GM18505 (cell line): ENCODE measurements at regions not wholly inside any gene's neighbourhood (a gene's known extent, or its start where the extent isn't known, plus 50 kb on each side); places are given as distances from the start of the nearest gene placed in this dataset.
A peak's percentile ranks its signal among the peaks of the same experiment; 100 is the strongest.

Experiments used
- ATAC-seq: cut with Tn5 transposase; IDR thresholded peaks from one replicate; pipeline ENCODE4 v1.9.1; 2021; ENCODE audit not compliant: unreplicated experiment
- POLR2A ChIP-seq: IDR thresholded peaks from 4 replicates; pipeline ENCODE4 v1.6.1; 2011; ENCODE audit warnings: borderline replicate concordance; ENCODE audit not compliant: insufficient read depth, insufficient read length; ENCODE audit errors: extremely low read depth

DNA sequence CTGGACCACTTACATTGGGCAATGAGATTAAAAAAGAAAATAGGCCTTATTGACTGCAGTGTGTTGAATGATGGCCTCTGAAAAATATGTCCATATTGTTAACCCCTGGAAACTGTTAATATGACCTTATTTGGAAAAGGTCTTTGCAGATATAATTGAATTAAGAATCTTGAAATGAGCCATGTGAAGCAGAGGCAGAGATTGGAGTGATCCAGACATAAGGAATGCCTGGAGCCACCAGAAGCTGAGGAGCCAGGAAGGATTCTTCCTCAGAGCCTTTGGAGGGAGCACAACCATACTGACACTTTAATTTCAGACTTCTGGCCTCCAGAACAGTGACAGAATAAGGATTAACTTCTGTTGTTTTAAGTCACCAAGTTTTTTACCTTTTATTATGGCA, 510.4 kb upstream of the AGTR1 start:
- no peak for ATAC-seq
- no peak for TF ChIP-seq POLR2A

DNA sequence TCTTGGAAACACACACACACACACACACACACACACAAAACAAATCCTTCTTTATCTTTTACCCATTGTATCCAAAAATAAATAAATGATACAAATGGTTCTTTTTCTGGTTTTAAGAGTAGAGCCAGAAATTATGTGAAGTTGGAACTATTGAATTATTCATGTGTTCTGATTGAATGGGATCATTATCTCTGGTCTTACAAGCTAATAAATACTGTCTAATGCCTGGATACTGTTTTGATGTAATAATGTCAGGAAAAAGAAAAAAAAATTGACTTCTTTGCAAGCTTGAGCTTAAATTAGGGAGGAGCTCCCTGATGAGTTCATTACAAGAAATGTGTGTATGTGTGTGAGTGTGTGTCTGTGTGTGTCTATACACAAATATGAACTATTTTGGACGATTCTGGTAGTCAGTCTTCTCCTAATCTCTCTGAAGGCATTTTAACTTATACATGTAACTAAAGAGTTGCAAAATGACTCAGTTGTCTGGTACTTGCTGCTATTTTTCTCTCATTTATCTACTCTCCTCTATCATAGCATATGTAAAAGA, 507.2 kb upstream of the AGTR1 start:
- TF ChIP-seq POLR2A = no peak

DNA sequence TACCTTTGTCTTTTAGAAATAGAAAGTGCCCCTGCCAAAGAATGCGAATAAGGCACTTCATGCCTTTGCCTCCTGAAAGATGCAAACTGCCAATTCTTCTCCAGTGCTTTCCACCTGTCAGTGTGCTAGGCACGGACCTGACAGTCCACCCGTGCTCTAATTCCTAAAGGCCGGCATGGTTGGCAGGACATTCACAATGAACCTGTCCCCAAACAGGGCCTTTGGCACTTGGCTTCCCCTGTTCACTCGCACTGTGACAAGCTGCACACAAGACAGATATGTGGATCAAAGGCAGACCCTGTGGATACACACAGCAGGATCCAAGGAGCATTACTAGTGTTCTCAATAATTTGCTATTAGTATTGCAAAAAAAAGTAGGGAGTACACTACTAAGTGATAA, 505.7 kb upstream of the AGTR1 start:
- TF ChIP-seq POLR2A = no peak
- no peak for ATAC-seq

More for the DNA sequence above, 507.2 kb upstream of the AGTR1 start:
- no peak for ATAC-seq

DNA sequence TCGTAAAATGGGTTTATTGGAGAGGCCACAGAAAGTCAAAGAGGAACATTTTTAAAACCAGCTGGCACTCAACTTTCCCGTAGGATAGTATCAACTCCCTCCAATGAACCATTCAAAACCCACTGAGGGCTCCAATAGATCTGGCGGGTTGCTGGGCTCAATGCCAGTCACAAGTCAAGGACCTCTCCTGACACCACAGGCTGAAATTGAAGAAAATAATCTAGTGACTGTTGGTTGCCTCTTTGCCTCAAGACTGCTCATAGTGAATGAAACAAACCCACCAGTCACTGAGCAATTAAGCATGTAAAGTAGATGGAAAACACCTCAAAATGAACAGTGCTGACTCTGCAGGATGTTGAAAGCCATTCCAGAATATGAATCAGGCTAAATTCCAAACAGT, 500.6 kb upstream of the AGTR1 start:
- no peak for ATAC-seq
- no peak for TF ChIP-seq POLR2A

DNA sequence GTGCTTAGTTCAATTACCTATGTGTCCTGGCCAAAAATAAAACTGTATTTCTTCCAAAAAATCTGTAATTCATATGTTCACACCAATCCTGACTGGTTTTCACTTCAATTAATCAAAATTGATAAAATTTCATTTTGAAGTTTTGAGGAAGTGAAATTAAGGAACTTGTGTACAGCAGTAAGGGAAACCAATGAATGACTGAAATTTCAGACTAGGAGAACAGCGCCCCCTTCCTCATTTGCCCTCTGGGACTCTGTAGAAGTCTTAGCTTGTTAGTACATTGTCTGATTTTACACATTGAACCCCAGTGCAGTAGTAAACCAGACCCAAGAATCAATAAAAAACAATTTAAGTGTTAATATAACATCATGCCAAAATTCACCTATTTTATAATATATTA, 495.3 kb upstream of the AGTR1 start:
- TF ChIP-seq POLR2A = no peak
- no peak for ATAC-seq

- no peak for TF ChIP-seq POLR2A
These were observed 494.2 kb upstream of the AGTR1 start for GRCh38 chr3:148203297-148204010.

DNA sequence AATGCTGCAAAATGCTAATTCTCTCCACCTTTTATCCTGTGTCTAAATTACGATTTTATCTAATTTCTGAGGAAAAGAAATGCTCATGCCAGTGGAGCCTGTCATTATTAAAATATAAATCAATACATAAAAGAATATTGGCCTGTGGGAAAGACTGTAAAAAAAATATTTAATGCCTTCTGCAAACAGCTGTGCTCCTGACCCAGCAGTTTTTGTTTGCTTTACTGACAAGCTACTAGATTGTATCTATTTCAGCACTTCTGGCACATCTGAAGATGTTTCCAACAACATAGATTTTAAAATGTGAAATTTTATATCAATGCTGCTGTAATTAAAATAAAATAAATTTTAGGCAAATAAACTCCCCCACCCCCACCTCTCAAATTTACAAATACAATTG, 493.6 kb upstream of the AGTR1 start:
- TF ChIP-seq POLR2A = no peak
- no peak for ATAC-seq

More at GRCh38 chr3:148203297-148204010, 494.2 kb upstream of the AGTR1 start:
- no peak for ATAC-seq

DNA sequence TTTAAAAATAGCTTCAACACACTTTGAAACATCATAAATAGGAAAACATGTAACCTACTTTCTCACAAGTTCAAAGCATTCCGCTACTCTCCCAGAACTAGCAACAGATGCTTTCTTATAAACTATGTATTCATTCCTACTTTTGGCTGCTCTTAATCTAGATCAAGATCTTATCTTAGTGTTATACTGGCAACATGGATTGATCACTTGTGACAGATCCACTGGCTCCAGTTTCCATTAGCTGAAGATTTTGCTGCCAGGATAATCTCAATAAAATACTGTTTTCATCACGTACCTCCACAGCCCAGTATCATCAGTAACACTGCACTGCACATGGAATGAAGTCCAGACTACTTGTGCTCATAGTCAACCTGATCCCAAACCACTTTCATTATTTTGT, 491.7 kb upstream of the AGTR1 start:
- ATAC-seq = no peak
- no peak for TF ChIP-seq POLR2A

DNA sequence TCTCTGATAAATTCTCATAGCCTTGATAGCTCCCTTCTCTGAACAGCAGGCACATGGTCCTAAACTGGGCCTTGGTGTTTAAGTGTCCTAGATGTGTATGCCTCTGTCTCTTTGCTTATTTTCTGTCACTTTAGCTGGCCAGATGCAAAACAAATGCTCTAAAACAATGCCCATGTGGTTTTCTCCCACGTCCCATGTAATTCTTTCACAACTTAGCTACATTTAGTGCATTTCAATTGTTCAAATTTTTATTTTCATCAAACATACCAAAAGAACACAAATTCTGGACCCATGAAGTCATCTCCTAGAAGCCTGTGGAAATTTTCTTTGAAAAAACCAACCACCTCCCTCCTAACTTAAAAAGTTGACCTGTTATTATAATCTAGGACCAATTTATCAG, 491.3 kb upstream of the AGTR1 start:
- TF ChIP-seq POLR2A = no peak
- ATAC-seq = no peak

DNA sequence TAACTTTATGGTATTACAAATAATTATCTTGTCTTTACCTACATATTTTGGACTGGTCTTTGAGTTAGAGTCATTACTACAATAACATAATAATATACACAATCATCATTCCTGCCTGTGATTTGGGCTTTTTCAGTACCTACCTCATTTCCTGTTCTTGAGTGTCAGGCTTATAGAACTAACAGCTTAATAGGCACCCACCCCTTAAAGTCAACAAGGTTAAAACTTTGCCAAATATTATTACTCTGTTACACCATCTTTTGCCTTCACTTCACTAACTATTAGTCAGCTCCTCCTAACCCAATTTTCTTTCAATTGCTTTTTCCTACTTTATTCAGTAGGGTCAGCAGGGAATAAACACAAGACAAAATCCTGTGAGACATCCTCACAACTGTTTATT, 488.7 kb upstream of the AGTR1 start:
- ATAC-seq = no peak
- TF ChIP-seq POLR2A = no peak

- peak; percentile 80 for ATAC-seq
- no peak for TF ChIP-seq POLR2A
These were observed 486.0 kb upstream of the AGTR1 start for GRCh38 chr3:148211725-148212124.

GRCh38 chr3:148214705-148215104, 483.0 kb upstream of the AGTR1 start:
- ATAC-seq = no peak
- no peak for TF ChIP-seq POLR2A

- no peak for ATAC-seq
- no peak for TF ChIP-seq POLR2A
These were observed 480.4 kb upstream of the AGTR1 start for GRCh38 chr3:148217317-148217716.

DNA sequence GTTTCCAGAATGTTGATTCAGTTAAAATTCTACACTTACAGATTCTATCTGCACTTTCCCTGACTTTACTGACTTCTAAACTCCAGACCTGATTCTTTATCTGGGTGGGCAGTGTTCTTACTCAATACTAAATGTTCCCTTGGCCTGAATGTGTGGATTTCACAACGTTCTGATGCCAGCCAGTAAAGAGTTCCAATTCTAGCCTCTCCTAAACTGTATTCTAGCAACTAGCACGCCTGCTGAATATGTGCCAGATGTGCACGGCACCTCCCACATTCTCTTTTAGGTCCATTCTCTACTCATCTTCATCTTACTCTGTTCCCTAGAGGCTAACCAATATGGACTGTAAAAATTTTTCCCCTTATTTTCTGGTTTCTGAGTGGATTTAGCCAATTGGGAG, 479.5 kb upstream of the AGTR1 start:
- TF ChIP-seq POLR2A = no peak
- no peak for ATAC-seq

DNA sequence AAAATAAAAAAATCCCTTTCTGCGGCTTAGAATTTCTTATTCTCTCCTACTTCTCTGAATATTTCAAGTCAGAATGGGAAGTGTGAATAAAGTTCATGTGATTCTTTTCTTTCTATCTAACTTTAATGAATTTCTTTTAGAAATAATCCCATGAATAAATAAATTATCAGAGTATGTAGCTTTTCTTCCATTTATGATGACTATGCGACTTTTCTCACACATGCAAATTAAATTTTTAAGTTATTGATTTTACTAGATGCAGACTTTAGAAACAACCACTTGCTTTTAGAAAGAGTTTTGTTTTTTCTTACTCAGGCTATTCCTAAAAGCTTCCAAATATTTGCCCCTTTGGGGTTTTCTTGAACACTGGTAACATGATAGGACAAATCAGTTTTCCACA, 477.7 kb upstream of the AGTR1 start:
- no peak for TF ChIP-seq POLR2A
- ATAC-seq = no peak

DNA sequence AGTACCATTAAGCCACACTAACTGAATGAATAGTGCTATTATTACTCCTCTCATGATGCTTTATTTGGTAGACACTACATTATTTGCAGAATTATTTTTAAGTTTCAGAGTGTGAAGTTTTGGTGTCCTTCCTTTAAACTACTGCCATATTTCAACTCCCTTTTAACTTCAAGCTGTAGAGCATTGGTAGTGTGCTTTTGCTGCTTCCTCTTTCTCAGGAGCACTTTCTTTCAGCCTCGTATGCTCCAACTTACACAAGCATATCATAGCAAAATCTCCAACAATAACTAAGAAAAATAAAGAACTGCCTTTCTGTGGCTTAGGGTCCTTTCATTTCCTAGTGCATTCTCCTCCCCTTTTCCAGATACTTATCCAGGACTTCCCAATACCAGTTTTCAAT, 476.4 kb upstream of the AGTR1 start:
- no peak for TF ChIP-seq POLR2A
- ATAC-seq = no peak

DNA sequence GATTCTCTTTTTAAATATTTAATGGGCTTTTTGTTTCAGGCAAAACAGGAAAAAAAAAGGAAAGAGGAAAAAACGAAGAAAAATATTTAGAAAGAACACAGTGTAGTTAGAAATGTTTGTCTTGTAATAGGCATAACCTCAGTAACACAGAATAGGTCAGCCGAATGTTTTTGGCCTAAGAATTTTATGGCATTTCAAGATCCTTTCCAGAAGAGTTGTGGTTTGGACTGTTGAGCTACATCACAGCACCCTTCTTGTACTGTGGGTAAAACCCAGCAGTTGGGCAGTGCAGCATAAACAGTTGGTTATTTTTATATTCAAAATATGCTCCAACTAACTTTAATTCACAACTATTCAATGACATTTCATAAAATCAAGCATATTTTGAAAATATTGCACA, 474.4 kb upstream of the AGTR1 start:
- ATAC-seq = no peak
- TF ChIP-seq POLR2A = no peak
